H9 (cell line): ENCODE measurements at regions not wholly inside any gene's neighbourhood (a gene's known extent, or its start where the extent isn't known, plus 50 kb on each side); places are given as distances from the start of the nearest gene placed in this dataset.

ENCODE experiments used
- DNase-seq: peaks from one replicate; pipeline ENCODE4 v3.0.0-alpha.2; 2017
- H2AFZ ChIP-seq: one replicate; pipeline ENCODE4 v1.6.1; 2013; ENCODE audit warnings: mild to moderate bottlenecking, low read length, control low read depth, moderate library complexity
- H2AK5ac ChIP-seq: 2 replicates; pipeline ENCODE4 v1.6.1; 2013; ENCODE audit warnings: low read length, control low read depth, mixed read lengths; ENCODE audit not compliant: insufficient read length
- H2BK120ac ChIP-seq: one replicate; pipeline ENCODE4 v1.6.1; 2013; ENCODE audit warnings: low read depth, mild to moderate bottlenecking, low read length, control low read depth, inconsistent platforms; ENCODE audit not compliant: poor library complexity, severe bottlenecking
- H2BK12ac ChIP-seq: 2 replicates; pipeline ENCODE4 v1.6.1; 2013; ENCODE audit warnings: low read length, control low read depth, mixed read lengths, low read depth; ENCODE audit not compliant: insufficient read length
- H2BK15ac ChIP-seq: 2 replicates; pipeline ENCODE4 v1.6.1; 2013; ENCODE audit warnings: low read depth, low read length, control low read depth
- H2BK20ac ChIP-seq: one replicate; pipeline ENCODE4 v1.6.1; 2013; ENCODE audit warnings: low read depth, mild to moderate bottlenecking, low read length, control low read depth, inconsistent platforms; ENCODE audit not compliant: poor library complexity, severe bottlenecking
- H2BK5ac ChIP-seq: 2 replicates; pipeline ENCODE4 v1.6.1; 2013; ENCODE audit warnings: low read length, control low read depth, mixed read lengths; ENCODE audit not compliant: insufficient read length
- H3K14ac ChIP-seq: 2 replicates; pipeline ENCODE4 v1.6.1; 2013; ENCODE audit warnings: low read length, control low read depth; ENCODE audit not compliant: insufficient read depth
- H3K18ac ChIP-seq: 2 replicates; pipeline ENCODE4 v1.6.1; 2013; ENCODE audit warnings: low read depth, mild to moderate bottlenecking, mixed read lengths, low read length, control low read depth; ENCODE audit not compliant: insufficient read length
- H3K23ac ChIP-seq: 2 replicates; pipeline ENCODE4 v1.6.1; 2013; ENCODE audit warnings: low read length, control low read depth, mixed read lengths, low read depth; ENCODE audit not compliant: insufficient read length
- H3K23me2 ChIP-seq: 2 replicates; pipeline ENCODE4 v1.6.1; 2013; ENCODE audit warnings: low read depth, mild to moderate bottlenecking, mixed read lengths, low read length, control low read depth; ENCODE audit not compliant: insufficient read length, poor library complexity, severe bottlenecking
- H3K27ac ChIP-seq: 2 replicates; pipeline ENCODE4 v1.5.1; 2013; ENCODE audit warnings: low read length, control low read depth, mixed read lengths, low read depth; ENCODE audit not compliant: insufficient read length
- H3K27me3 ChIP-seq: 2 replicates; pipeline ENCODE4 v1.6.1; 2013; ENCODE audit warnings: low read length, control low read depth, inconsistent platforms; ENCODE audit not compliant: insufficient read depth
- H3K4ac ChIP-seq: 2 replicates; pipeline ENCODE4 v1.6.1; 2013; ENCODE audit warnings: low read depth, mild to moderate bottlenecking, control low read depth, inconsistent platforms, low read length, moderate library complexity
- H3K4me1 ChIP-seq: 2 replicates; pipeline ENCODE4 v1.6.1; 2013; ENCODE audit warnings: low read length, control low read depth, inconsistent platforms; ENCODE audit not compliant: insufficient read depth
- H3K4me2 ChIP-seq: 2 replicates; pipeline ENCODE4 v1.6.1; 2013; ENCODE audit warnings: low read length, control low read depth, mixed read lengths; ENCODE audit not compliant: insufficient read length, insufficient read depth
- H3K56ac ChIP-seq: 2 replicates; pipeline ENCODE4 v1.6.1; 2013; ENCODE audit warnings: low read depth, mild to moderate bottlenecking, mixed read lengths, low read length, control low read depth; ENCODE audit not compliant: insufficient read length
- H3K79me1 ChIP-seq: 2 replicates; pipeline ENCODE4 v1.6.1; 2013; ENCODE audit warnings: low read depth, mild to moderate bottlenecking, moderate library complexity, low read length, control low read depth, inconsistent platforms; ENCODE audit not compliant: insufficient read depth, poor library complexity, severe bottlenecking
- H3K79me2 ChIP-seq: 2 replicates; pipeline ENCODE4 v1.6.1; 2013; ENCODE audit warnings: low read length, control low read depth, inconsistent platforms; ENCODE audit not compliant: insufficient read depth
- H3K9ac ChIP-seq: 2 replicates; pipeline ENCODE4 v1.6.1; 2013; ENCODE audit warnings: low read length, control low read depth, mixed read lengths; ENCODE audit not compliant: insufficient read length; ENCODE audit errors: extremely low read depth
- H3K9me3 ChIP-seq: one replicate; pipeline ENCODE4 v1.6.1; 2013; ENCODE audit warnings: low read depth, low read length, inconsistent platforms; ENCODE audit not compliant: control insufficient read depth
- H3T11ph ChIP-seq: one replicate; pipeline ENCODE4 v1.6.1; 2013; ENCODE audit warnings: mild to moderate bottlenecking, low read length, control low read depth, inconsistent platforms
- H4K20me1 ChIP-seq: one replicate; pipeline ENCODE4 v1.6.1; 2013; ENCODE audit not compliant: control insufficient read depth, insufficient read length, insufficient read depth
- H4K5ac ChIP-seq: 2 replicates; pipeline ENCODE4 v1.6.1; 2013; ENCODE audit warnings: low read depth, mild to moderate bottlenecking, mixed read lengths, low read length, control low read depth; ENCODE audit not compliant: insufficient read length
- H4K8ac ChIP-seq: replicated peaks from 2 replicates; pipeline ENCODE4 v1.6.1; 2013; ENCODE audit warnings: low read length, control low read depth, mixed read lengths, low read depth; ENCODE audit not compliant: insufficient read length
- H4K91ac ChIP-seq: 2 replicates; pipeline ENCODE4 v1.6.1; 2013; ENCODE audit warnings: low read depth, mild to moderate bottlenecking, moderate library complexity, mixed read lengths, low read length, control low read depth; ENCODE audit not compliant: insufficient read length
- H3K27ac Mint-ChIP-seq, 3 experiments: 2 replicates in 2 of 3; 3 replicates in 1 of 3; pipeline ENCODE4 v1.8.0; 2020 to 2021; ENCODE audit warnings: mixed read lengths in 3 of 3, mild to moderate bottlenecking in 1 of 3, moderate library complexity in 1 of 3
- H3K27me3 Mint-ChIP-seq: 2 replicates; pipeline ENCODE4 v1.8.0; 2021; ENCODE audit warnings: low read depth, mild to moderate bottlenecking, moderate library complexity, mixed read lengths
- H3K36me3 Mint-ChIP-seq, 3 experiments: 2 replicates in 2 of 3; 3 replicates in 1 of 3; pipeline ENCODE4 v1.8.0; 2020 to 2021; ENCODE audit warnings: low read depth in 3 of 3, mixed read lengths in 3 of 3; ENCODE audit not compliant: insufficient read depth in 1 of 3
- H3K4me1 Mint-ChIP-seq, 2 experiments: 2 replicates each; pipeline ENCODE4 v1.8.0; 2020; ENCODE audit warnings: mixed read lengths in 2 of 2
- H3K4me3 Mint-ChIP-seq, 2 experiments: 2 replicates in 1 of 2; 3 replicates in 1 of 2; pipeline ENCODE4 v1.8.0; 2020 to 2021; ENCODE audit warnings: mild to moderate bottlenecking in 2 of 2, mixed read lengths in 2 of 2, moderate library complexity in 1 of 2
- H3K9me3 Mint-ChIP-seq, 2 experiments: 2 replicates in 1 of 2; 3 replicates in 1 of 2; pipeline ENCODE4 v1.8.0; 2020; ENCODE audit warnings: mild to moderate bottlenecking in 2 of 2, mixed read lengths in 2 of 2, moderate library complexity in 1 of 2
- WGBS: extraction: QIAGEN DNeasy Blood & Tissue Kit; methylation state at CpG from one replicate; pipeline ENCODE4 v1.1.7; 2013; ENCODE audit warnings: missing lambda C conversion rate, low lambda C conversion rate, mixed read lengths; ENCODE audit not compliant: insufficient read length; ENCODE audit errors: extremely low coverage; 5-methylcytosine and 5-hydroxymethylcytosine counted together
- TF ChIP-seq, protein P1 (sequence below): fragments of 200-600 bp; sonication (generic); conservative IDR thresholded peaks from 3 replicates; pipeline ENCODE4 v1.8.0; 2021; ENCODE audit warnings: antibody characterized with exemption, mild to moderate bottlenecking

DNA sequence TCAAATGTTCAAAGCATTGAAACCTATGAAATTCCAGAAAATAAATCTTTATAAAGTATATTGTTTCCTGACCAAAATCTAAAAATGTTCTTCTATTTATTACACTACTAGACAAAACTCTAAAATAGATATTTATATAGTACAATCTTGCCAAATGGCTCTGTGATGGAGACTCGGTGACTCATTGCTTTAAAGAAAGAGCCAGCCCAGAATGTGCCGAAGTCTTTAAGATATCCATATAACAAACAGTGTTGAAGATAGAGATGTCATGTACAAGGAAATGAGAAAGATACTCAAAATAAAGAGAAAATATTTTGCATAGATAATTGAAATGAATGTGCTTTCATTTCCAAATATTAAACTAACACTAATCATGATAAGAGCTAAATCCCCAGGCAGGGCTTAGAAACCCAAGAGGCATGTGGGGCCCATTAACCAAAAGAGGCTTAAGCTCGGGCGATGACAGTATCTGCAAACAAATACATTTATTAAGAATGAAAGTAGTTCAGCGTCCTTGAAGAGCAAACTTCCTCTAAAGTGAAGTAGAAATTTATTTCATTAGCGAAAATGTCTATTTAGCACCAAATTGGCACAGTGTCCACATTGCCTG lies 102.1 kb upstream of the FAM9B start:
- peaks cover 2% of the 10 kb centered on the region; the same call in 1 of the 2 replicates for H3K4me1 ChIP-seq
- H3K4me3 Mint-ChIP-seq: no peak overlapping the region
- H2BK15ac ChIP-seq: no peak overlapping the region
- peaks cover 4% of the 10 kb centered on the region for H3K9me3 ChIP-seq
- no peak overlapping the region for H3K14ac ChIP-seq
- H3K27me3 ChIP-seq: no peaks in the 10 kb centered on the region
- H2BK5ac ChIP-seq: no peak overlapping the region
- no peak overlapping the region for H2BK20ac ChIP-seq
- no peak overlapping the region for H4K91ac ChIP-seq
- no peak overlapping the region for H2BK12ac ChIP-seq
- no peaks in the 10 kb centered on the region for H3K27me3 Mint-ChIP-seq
- no peak overlapping the region for H3K23ac ChIP-seq
- no peak overlapping the region for H3T11ph ChIP-seq
- H3K36me3 Mint-ChIP-seq: peaks cover 5 to 11% (median 8%) of the 10 kb centered on the region in 3 experiments
- H3K4ac ChIP-seq: no peak overlapping the region
- no peak overlapping the region for H4K5ac ChIP-seq
- no peaks in the 10 kb centered on the region for H3K79me1 ChIP-seq
- no peak for DNase-seq
- no peak overlapping the region for H3K18ac ChIP-seq
- H3K27ac Mint-ChIP-seq: no peak overlapping the region
- no CpG with 5 or more reads among the region's 6 CpGs for WGBS
- no peak overlapping the region for H3K9ac ChIP-seq
- no peak overlapping the region for H2AFZ ChIP-seq
- H3K27ac ChIP-seq: no peak overlapping the region
- no peak overlapping the region for H3K4me2 ChIP-seq
- H3K79me2 ChIP-seq: no peaks in the 10 kb centered on the region
- H4K20me1 ChIP-seq: no peaks in the 10 kb centered on the region
- no peak overlapping the region for H3K56ac ChIP-seq
- no peak overlapping the region for H2AK5ac ChIP-seq
- H2BK120ac ChIP-seq: no peak overlapping the region
- peaks cover 10 to 46% of the 10 kb centered on the region in 2 experiments for H3K9me3 Mint-ChIP-seq
- H3K4me1 Mint-ChIP-seq: peaks cover 11% of the 10 kb centered on the region in 2 experiments
- H4K8ac ChIP-seq: no peak overlapping the region
- H3K23me2 ChIP-seq: no peaks in the 10 kb centered on the region
- TF ChIP-seq, protein P1, sequence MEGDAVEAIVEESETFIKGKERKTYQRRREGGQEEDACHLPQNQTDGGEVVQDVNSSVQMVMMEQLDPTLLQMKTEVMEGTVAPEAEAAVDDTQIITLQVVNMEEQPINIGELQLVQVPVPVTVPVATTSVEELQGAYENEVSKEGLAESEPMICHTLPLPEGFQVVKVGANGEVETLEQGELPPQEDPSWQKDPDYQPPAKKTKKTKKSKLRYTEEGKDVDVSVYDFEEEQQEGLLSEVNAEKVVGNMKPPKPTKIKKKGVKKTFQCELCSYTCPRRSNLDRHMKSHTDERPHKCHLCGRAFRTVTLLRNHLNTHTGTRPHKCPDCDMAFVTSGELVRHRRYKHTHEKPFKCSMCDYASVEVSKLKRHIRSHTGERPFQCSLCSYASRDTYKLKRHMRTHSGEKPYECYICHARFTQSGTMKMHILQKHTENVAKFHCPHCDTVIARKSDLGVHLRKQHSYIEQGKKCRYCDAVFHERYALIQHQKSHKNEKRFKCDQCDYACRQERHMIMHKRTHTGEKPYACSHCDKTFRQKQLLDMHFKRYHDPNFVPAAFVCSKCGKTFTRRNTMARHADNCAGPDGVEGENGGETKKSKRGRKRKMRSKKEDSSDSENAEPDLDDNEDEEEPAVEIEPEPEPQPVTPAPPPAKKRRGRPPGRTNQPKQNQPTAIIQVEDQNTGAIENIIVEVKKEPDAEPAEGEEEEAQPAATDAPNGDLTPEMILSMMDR: no peak
